Fibroblast of skin of right biceps (primary cell): ENCODE measurements at regions not wholly inside any gene's neighbourhood (a gene's known extent, or its start where the extent isn't known, plus 50 kb on each side); places are given as distances from the start of the nearest gene placed in this dataset.
"Not testable (repeated sequence)": the region's sequence is repeated elsewhere in the genome, so short reads cannot be mapped to it uniquely, and the experiment has no call there.

Experiments used
- DNase-seq: peaks from one replicate; pipeline ENCODE4 v3.0.0-alpha.2; 2013

- peak; percentile 92 for DNase-seq
Observed at GRCh38 chr16:50497592-50497991, 50.6 kb upstream of the NKD1 start.

- DNase-seq: peak; percentile 25
Observed at GRCh38 chr16:50496990-50497389, 51.2 kb upstream of the NKD1 start.

GRCh38 chr16:50495673-50496072 lies 52.5 kb upstream of the NKD1 start:
- DNase-seq: no peak

GRCh38 chr16:50494501-50495491 lies 53.4 kb upstream of the NKD1 start:
- no peak for DNase-seq

- no peak for DNase-seq
Observed at GRCh38 chr16:50491516-50491915, 56.7 kb upstream of the NKD1 start.

- no peak for DNase-seq
Observed at GRCh38 chr16:50490828-50491227, 57.4 kb upstream of the NKD1 start.

GRCh38 chr16:50489182-50489581 lies 59.0 kb upstream of the NKD1 start:
- DNase-seq: no peak

GRCh38 chr16:50487528-50487927 lies 60.7 kb upstream of the NKD1 start:
- no peak for DNase-seq

GRCh38 chr16:50486162-50486561 lies 62.0 kb upstream of the NKD1 start:
- DNase-seq: not testable (repeated sequence)

- no peak for DNase-seq
Observed at GRCh38 chr16:50485232-50485631, 63.0 kb upstream of the NKD1 start.

- no peak for DNase-seq
Observed at GRCh38 chr16:50482271-50482670, 65.9 kb upstream of the NKD1 start.

GRCh38 chr16:50480206-50480605 lies 68.0 kb upstream of the NKD1 start:
- DNase-seq: no peak

GRCh38 chr16:50479771-50480170 lies 68.4 kb upstream of the NKD1 start:
- no peak for DNase-seq

- DNase-seq: no peak
Observed at GRCh38 chr16:50478773-50479149, 69.4 kb upstream of the NKD1 start.

GRCh38 chr16:50478075-50478772 lies 70.0 kb upstream of the NKD1 start:
- DNase-seq: no peak

- no peak for DNase-seq
Observed at GRCh38 chr16:50476486-50477255, 71.5 kb upstream of the NKD1 start.

GRCh38 chr16:50475170-50475569 lies 73.0 kb upstream of the NKD1 start:
- DNase-seq: no peak

GRCh38 chr16:50474138-50474537 lies 74.1 kb upstream of the NKD1 start:
- no peak for DNase-seq

GRCh38 chr16:50473356-50473945 lies 74.7 kb upstream of the NKD1 start:
- DNase-seq: peak; percentile 34

- no peak for DNase-seq
Observed at GRCh38 chr16:50472472-50472871, 75.7 kb upstream of the NKD1 start.

GRCh38 chr16:50470687-50471086 lies 77.5 kb upstream of the NKD1 start:
- DNase-seq: no peak

GRCh38 chr16:50469744-50470321 lies 78.4 kb upstream of the NKD1 start:
- no peak for DNase-seq
